ENCODE measurements at regions not wholly inside any gene's neighbourhood (a gene's known extent, or its start where the extent isn't known, plus 50 kb on each side); places are given as distances from the start of the nearest gene placed in this dataset.

DNA sequence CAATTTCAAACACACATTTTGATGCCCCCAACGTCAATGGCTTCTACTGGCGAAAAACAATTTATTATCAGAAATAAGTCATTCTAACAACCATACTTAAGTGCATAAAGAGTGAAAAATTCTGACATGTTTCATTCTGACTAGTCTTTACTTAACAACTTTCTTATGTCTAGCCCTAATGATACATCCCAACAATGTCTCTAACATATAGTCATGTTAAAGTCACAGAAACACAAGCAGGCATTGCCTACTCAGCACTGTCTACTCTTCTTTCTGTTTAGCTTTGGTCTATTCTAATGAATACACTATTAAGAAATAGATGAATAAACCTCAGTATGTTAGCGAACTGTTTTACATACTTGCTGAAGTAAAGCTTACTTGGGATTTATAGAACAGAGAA is 105.8 kb upstream of the DUSP10 start:
- TF ChIP-seq, protein P1, sequence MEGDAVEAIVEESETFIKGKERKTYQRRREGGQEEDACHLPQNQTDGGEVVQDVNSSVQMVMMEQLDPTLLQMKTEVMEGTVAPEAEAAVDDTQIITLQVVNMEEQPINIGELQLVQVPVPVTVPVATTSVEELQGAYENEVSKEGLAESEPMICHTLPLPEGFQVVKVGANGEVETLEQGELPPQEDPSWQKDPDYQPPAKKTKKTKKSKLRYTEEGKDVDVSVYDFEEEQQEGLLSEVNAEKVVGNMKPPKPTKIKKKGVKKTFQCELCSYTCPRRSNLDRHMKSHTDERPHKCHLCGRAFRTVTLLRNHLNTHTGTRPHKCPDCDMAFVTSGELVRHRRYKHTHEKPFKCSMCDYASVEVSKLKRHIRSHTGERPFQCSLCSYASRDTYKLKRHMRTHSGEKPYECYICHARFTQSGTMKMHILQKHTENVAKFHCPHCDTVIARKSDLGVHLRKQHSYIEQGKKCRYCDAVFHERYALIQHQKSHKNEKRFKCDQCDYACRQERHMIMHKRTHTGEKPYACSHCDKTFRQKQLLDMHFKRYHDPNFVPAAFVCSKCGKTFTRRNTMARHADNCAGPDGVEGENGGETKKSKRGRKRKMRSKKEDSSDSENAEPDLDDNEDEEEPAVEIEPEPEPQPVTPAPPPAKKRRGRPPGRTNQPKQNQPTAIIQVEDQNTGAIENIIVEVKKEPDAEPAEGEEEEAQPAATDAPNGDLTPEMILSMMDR (IDR thresholded peaks at IDR 0.05; ENCODE audit: control insufficient read depth, extremely low read depth, insufficient read depth): no peak
- no peak for DNase-seq (ENCODE audit: low read depth)
- H3K4me3 ChIP-seq (ENCODE audit: low read depth, low read length): no peak overlapping the region

DNA sequence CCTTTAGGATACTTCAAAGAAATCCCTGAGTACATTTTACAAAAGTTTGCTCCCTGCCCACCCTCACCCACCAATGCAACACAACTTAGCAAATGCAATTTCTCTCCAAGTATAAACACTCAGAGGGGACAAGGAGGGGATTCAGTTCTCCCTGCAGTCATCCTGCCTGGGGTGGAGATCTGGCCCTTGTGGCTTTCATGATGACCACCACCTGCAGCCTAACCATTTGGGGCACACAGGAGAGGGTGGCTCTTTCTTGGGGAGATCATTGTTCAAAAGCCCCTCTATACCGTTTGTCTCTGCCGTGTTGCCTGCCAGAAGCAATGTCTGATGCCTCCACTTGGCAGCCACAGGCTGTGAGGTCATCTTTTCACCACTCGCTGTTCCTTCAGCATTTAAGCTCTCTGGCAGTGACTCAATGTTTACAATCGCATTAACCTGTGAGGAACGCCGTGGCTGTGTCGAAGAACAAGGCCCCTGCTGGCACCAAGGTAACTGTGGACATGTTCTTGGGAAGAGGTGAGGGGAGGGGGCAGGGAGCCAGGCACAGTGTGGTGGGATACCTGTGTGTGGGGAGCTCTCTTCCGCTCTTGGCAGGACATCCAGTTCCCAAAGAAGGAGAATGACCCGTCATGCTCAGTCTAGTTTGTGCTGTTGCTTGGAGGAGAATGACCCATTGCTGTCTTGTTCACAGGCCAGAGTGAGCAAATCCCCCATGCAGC is 103.9 kb upstream of the DUSP10 start:
- H3K4me3 ChIP-seq (ENCODE audit: low read depth, low read length): no peak overlapping the region
- TF ChIP-seq, protein P1 (IDR thresholded peaks at IDR 0.05; ENCODE audit: control insufficient read depth, extremely low read depth, insufficient read depth): no peak; the same call in 1 of the 2 replicates
- DNase-seq (ENCODE audit: low read depth): peak; percentile 96

DNA sequence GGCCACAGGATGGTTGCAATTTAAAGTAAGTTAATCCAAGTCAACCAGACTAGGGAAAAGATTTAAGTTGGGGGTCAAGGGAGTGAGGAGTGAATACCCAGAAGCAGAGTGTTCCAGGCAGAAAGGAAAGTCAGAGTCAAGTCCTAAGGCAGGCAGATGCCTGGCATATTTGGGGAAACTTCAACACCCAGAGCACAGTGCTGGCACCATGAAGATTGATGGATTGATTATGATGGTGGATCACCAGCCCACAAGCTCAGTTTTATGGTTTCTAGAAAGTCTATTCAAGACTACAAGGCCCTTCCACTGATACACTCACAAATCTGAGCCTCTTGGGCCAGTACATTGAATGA is 100.1 kb upstream of the DUSP10 start:
- no peak overlapping the region for H3K4me3 ChIP-seq (ENCODE audit: low read depth, low read length)
- DNase-seq (ENCODE audit: low read depth): no peak
- TF ChIP-seq, protein P1 (IDR thresholded peaks at IDR 0.05; ENCODE audit: control insufficient read depth, extremely low read depth, insufficient read depth): no peak

DNA sequence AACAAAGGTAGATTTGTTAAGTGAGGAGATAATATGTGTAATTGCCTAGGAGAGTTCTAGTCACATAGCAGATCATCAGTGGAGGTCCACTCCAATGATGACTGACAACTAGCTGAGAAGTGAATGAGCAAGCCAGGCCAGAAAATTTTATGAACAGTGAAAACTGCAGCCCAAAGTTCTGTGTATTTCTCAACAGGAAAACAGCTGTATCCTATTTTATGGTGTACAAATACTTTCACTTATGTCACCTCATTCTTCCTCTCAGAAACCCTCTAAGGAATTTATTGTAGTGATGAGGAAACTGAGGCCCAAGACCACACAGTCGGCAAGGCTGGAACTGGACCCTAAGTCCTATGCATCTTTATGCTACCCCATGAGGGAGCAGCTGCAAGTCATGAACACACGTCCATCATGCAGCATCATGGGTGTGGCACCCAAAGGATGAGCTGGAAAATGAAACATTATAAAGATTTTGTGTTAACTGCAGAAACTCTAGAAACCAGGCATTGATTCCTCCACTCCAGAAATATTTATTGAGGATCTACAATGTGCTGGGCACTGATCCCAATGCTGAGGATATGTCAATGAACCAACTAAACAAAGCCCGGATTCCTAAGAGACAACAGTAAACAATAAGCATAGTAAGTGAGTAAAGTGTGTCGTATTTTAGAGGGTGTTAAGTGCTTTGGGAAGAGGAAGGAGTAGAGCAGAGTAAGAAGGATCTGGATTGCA is 99.5 kb upstream of the DUSP10 start:
- H3K4me3 ChIP-seq (ENCODE audit: low read depth, low read length): no peak overlapping the region
- TF ChIP-seq, protein P1 (IDR thresholded peaks at IDR 0.05; ENCODE audit: control insufficient read depth, extremely low read depth, insufficient read depth): no peak
- no peak for DNase-seq (ENCODE audit: low read depth)

DNA sequence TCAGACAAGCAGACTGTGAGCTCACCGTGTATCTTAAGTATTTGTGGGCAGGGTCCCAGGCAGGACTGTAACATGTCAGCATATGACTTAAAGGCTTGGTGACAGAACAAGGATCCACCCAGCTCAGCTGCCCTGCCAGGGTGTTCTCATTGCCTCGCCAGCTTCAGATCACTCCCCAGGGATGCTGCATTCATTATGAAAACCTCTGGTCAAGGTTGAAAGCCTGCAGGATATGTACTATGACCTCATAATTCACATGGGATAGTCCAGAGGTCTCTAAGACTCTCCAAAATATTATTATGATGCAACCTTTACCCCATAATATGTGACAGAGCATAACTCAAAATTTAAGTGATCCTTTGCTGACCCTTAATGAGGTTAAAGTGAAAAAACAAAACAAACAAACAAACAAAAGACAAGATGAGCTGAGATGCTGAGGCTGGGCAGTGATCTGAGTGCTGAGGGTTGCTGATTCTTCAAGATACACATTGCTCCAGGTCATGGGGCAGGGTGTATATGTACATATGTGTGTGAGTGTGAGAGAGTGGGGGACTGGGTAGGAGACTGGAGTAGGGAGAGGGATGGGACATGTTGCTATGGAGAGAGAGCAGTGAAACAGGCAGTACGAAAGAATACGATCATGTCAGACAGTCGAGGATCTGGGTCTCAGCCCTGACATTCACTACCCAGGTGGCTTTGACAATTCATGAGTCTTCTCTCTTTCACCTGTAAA is 98.8 kb upstream of the DUSP10 start:
- no peak overlapping the region for H3K4me3 ChIP-seq (ENCODE audit: low read depth, low read length)
- TF ChIP-seq, protein P1 (IDR thresholded peaks at IDR 0.05; ENCODE audit: control insufficient read depth, extremely low read depth, insufficient read depth): no peak
- no peak for DNase-seq (ENCODE audit: low read depth)

DNA sequence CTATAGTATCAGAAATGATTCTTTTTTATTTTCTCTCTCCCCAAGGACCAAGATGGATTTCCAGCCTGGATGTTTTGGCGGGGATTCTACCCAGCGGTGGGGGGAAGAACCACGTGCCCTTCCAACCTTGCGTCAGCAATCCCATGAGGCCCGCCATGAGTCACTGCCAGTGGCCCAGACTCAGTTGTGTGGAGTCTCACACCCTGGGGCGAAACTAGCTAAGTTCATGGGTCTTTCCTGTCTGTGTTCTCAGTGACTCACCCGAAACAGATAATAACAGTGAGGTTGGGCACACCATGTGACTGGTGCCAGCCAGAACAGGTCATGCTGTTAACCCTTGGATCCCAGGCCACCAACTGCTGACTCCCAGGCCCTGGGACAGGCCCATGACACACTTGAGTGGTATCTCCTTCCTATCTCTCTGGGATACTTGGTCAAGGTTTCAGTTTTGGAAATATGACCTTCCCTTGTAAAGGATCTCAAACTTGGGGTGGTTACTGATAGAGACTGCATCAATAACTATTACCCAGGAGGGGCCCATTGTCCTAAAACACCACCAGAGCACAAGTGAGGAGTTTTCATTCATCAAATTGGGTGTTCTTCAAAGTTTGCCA is 98.0 kb upstream of the DUSP10 start:
- no peak for DNase-seq (ENCODE audit: low read depth)
- no peak overlapping the region for H3K4me3 ChIP-seq (ENCODE audit: low read depth, low read length)
- TF ChIP-seq, protein P1 (IDR thresholded peaks at IDR 0.05; ENCODE audit: control insufficient read depth, extremely low read depth, insufficient read depth): no peak
